HG02884 (cell line): ENCODE measurements at regions not wholly inside any gene's neighbourhood (a gene's known extent, or its start where the extent isn't known, plus 50 kb on each side); places are given as distances from the start of the nearest gene placed in this dataset.

Source experiments
- ATAC-seq: cut with Tn5 transposase; IDR thresholded peaks from one replicate; pipeline ENCODE4 v1.9.1; 2021; ENCODE audit warnings: mild to moderate bottlenecking, moderate library complexity; ENCODE audit not compliant: unreplicated experiment

DNA sequence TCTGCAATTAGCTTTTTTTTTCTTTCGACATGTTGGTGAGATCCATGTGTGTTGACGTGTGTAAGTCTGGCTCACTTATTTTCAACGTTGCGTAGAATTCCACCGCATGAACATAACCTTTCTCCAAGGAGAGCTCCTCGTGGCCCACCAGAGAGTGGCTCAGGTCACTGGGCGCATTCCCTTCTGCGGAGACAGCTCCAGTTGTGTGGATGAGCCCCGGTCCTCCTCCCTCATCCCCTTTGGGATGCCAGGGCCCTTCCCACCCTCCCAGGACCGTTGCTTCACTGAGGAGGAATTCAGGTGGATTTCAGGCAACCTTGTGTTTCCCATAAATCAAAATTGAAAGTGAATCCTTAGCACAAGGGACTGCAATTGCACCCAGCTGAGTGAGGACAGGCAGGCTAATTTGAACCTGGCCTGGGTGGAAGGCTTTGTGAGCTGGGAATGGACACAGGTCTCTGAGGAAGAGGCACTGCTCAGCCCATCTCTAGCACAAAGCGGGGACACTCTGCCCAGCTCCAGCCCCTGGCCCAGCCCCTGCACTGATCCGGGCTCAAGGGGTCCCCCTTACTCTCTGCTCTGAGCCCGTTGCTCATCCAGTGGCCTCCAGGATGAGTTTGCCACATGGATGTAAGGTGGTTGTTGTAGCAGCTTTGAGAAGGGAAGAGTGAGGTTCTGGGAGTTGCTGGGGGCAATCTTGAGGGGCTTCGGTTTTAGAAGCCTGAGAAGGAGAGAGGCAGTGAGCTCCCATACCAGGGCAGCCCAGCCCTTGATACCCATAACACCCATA is 57.8 kb upstream of the HAAO start:
- no peak for ATAC-seq

DNA sequence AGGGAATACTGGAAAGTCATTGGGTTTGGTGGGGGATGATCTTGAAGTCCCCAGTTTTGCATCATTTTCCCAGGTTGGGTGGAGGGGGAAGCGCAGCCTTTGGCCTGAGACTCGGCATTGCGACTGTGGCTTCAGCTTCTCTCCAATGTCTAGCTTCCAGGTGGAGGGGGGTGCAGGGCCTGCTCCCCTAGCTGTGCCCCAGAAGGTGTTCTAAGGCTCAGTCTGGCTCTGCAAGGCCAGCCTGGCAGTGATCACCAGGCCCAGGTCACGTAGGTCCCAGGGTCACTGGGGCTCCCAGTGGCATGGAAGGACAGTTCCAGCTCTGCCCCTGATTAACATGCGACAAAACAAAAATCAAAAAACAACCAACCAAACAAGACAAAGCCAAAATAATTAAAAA is 56.9 kb upstream of the HAAO start:
- ATAC-seq = no peak

DNA sequence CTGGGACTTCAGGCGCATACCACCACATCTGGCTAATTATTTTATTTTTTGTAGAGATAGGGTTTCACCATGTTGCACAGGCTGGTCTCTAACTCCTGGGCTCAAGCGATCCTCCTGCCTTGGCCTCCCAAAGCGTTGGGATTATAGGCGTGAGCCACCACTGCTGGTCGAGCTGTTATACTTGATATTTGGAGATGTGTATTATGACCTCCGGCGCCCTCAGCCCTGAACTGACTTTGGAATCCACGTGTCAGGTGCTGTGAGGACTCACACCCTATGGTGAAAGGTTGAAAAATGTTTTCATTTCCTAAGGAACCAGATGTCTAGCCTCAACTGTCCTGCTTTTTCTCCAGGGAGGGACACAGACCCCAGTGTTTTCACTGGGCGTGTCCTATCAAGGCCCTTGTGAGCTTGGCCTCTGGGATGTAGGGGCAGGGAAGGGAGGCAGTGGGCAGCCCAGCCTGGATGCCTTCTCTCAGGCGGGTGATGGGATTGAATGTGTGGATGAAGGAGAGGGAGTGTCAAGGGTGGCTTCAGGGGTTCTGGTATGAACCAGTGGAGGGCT is 56.4 kb upstream of the HAAO start:
- no peak for ATAC-seq

DNA sequence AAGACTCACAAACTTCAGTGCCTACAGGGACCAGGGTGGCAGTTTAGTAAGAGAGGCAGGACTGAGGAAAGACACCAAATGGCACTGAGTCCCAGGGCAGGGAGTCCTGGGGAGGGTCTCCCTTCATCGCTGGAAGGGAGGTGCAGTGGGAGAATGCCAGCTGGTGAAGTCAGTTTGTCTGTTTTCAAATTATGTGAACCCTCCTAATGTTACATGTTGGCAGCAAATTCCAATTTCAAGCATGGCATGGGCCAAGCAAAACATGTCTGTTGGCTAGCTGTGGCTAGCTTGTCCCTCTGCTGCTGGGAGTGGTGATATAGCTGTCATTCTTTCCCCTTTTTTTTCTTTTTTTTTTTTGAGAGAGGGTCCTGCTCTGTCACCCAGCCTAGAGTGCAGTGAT is 55.9 kb upstream of the HAAO start:
- no peak for ATAC-seq

DNA sequence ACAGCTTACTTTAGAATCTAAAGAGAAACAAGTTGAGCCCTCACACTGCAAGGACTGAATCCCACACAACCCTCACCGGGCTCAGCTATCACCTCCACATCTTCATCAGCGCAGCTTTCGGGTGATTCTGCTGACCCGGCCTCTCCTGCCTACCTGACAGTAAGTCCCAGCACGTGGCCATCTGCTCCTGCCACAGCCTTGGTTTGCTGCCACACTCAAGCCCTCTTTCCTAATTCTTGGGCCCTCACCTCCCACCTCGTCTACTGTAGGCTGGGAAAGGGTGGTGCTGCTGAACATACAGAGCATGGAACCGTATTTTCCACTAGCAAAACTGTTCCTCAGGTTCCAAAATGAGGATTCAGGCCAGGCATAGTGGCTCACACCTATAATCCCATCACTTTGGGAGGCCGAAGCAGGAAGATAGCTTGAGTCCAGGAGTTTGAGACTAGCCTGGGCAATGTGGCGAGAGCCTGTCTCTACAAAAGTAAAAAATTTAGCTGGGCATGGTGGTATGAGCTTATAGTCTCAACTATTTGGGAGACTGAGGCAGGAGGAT is 55.3 kb upstream of the HAAO start:
- ATAC-seq = no peak

DNA sequence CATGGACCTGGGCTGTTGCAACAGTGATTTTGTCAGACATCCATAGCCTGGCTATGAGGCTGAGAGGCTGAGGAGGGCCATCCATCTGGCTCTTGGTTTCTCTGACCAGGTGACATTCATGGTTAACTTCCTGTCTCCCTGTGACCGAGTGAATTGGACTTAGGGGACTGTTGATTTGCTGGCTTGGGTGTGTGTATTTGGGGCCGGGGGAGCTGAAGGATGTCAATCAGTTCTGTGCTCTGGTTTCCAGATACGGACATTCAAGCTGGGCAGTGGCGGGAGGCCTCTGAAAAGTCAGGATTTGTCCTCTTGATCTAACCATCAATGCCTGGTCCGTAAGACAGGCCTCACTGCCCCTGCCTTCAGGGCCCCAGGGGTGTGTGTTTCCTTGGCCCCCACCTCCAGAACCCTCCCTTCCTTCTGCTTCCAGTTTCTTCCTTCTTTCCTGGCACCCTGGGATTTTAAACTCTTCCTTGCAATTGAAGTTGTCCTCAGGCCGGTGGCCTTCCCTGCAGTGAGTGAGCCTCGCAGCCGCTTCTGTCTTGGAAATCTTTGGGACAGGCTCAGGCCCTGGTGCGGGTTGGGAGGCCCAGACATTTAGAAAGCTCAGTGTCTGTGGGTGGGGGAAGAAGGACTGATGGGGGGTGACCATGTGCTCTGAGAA is 54.7 kb upstream of the HAAO start:
- no peak for ATAC-seq

DNA sequence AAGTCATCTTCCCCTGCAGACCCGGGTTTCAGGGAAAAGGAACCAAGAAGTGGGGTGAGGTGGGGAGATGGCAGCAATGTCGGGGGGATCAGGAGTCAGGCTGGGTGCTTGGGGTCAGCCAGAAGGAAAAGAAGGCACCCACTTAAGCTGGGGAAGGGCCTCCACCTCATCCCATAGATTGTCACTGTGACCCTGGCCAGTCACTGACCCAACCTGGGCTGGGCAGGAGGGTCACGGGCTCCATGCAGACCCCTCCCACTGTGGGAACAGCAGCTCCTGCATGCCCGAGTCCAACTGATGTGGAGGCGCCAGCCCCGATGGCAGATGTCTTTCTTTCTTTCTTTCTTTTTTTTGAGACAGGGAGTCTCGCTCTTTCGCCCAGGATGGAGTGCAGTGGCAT is 53.6 kb upstream of the HAAO start:
- ATAC-seq = no peak

DNA sequence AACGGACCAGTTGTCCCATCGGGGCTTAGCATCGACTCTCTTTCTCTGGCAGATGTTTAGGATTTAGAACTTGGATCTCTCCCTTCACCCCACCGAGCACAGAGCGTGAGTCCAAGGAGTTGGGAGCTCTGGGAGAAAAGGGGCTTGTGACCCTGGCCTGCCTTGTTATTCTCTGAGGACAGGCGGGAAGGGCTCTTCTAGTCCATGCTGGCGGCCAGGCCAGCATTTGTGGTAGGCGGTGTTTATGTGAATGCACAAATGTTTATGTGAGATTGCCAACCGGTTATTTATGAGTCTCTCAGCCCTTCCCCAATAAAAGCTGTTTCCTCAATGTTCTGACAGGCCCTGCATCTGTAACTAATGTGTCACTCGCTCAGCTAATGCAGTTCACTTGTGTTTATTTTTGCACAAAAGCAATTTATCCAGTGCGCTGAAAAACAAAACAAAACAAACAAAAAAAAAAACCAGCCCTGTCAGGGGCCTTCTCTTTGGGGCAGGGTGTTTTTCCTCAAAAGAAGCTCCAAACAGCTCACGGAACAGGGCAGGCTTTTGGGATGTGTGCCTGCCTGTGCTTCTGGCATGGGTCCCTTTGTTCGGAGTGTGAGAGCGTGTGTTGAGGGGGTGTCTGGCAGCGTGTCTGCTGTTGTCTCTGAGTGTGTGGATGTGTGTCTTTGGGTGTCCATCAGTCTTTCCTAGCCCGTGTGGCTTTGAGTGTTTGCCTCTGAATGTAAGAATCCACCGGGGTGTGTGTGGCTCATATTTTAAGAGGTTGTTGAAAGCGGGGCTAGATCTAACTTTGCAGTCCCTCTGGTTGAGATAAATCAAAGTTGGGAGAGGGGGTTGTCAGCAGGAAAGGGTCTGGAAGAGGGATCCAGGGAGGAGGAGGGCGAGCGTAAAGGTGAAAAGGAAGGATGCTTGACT is 52.8 kb upstream of the HAAO start:
- no peak for ATAC-seq

DNA sequence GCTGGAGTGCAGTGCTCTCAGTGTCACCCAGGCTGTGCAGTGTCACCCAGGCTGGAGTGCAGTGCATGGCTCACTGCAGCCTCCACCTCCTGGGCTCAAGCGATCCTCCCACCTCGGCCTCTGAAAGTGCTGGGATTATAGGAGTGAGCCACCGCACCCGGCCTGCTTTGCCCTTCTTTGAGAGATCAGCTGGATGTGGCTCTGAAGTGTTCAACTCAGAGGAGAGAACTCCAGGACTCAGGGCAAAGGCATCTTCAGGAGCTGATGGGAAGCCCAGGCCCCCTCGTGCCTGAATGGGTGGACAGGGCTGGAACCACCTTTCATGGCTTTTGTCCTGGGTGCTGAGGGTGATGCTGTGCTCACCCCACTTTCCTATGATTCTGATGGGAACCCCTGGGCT is 52.0 kb upstream of the HAAO start:
- no peak for ATAC-seq

DNA sequence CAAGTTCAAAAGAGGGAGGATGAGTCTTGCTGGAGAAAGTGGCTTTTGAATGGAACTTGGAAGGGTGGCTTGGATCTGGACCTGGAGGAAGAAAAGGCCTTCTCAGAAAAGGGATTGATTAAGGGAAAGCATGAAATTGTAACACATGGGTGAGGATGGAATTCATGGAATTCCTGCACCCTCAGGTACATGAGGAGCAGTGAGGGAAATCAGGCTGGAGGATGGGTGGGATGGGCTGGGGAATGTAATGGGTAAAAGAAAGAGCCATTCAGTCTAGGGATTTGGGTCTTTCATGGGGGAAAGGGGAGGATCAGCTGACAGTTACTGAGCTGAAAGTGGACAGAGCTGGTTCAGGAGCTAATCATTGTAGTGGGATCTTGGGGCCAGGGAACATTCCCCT is 51.2 kb upstream of the HAAO start:
- ATAC-seq = no peak

DNA sequence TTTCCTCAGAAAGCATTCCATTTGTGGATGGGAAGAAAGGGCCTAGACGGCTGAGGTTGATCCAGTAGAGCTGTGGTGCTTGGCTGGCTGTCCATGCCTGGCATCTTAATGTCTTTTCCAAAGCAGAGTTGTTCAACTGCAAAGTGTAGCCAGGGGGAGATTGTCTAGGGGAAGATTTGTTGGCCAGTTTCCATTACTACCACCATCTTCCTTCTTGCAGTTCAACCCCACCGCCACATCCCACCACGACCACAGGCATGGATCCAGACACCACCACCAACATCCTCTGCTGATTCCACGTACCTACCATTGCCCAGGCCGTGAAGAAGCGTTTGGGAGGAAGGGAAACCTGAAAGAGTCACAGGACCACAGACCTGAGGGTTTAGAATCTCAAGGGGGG is 50.7 kb upstream of the HAAO start:
- no peak for ATAC-seq

DNA sequence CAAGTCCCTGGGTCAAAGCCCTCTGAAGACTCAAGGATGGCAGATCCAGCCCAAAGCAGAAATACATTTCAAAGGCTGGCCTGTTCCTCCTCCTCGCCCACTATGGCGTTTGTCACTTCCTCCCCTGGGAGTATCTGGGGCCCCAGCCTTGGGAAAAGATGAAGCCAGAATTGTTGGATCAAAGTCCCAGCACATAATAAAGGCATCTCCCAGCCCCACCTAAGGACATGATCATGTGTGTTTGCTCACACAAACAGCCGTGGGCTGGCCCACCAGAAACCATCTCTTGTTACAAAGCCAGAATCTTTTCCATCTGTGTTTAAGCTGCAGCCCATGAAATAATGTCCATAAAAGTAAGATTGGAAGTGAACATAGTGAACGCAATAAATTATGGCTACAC is 50.1 kb upstream of the HAAO start:
- ATAC-seq = no peak
